ENCODE measurements at regions not wholly inside any gene's neighbourhood (a gene's known extent, or its start where the extent isn't known, plus 50 kb on each side); places are given as distances from the start of the nearest gene placed in this dataset.

DNA sequence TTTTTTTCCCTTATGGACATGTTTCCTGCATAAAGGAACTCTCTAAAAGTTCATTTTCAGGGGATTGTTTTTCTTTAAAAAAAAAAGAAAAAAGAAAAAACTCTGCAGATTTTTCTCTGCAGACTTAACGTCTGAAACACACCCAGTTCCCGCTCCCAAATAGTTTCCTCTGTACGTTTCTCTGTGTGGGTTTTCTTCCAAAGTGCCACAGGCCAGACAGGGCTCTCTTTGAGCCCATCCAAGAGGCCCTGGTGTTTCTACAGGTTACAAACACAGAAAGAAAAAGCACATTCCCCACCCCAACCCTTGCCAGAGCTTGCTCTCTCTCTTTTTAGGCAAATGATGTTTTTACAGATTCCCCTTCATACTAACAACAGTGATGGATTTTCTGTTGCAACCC is 258.6 kb downstream of the FNDC1 start:
- TF ChIP-seq, protein P1, sequence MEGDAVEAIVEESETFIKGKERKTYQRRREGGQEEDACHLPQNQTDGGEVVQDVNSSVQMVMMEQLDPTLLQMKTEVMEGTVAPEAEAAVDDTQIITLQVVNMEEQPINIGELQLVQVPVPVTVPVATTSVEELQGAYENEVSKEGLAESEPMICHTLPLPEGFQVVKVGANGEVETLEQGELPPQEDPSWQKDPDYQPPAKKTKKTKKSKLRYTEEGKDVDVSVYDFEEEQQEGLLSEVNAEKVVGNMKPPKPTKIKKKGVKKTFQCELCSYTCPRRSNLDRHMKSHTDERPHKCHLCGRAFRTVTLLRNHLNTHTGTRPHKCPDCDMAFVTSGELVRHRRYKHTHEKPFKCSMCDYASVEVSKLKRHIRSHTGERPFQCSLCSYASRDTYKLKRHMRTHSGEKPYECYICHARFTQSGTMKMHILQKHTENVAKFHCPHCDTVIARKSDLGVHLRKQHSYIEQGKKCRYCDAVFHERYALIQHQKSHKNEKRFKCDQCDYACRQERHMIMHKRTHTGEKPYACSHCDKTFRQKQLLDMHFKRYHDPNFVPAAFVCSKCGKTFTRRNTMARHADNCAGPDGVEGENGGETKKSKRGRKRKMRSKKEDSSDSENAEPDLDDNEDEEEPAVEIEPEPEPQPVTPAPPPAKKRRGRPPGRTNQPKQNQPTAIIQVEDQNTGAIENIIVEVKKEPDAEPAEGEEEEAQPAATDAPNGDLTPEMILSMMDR (IDR thresholded peaks at IDR 0.05; ENCODE audit: insufficient read depth, low read length, poor library complexity, severe bottlenecking) = no peak
- Histone ChIP-seq H3K27me3 (replicated peaks; ENCODE audit: control insufficient read depth, insufficient read depth, low read length) (peaks cover 1% of the 10 kb centered on the region), H3K36me3 (ENCODE audit: control insufficient read depth, insufficient read depth, low read length) (no peaks in the 10 kb centered on the region), H3K4me3 (replicated peaks; ENCODE audit: low read depth, low read length) (no peak overlapping the region)
- DNase-seq (ENCODE audit: extremely low read depth, insufficient read length) = no peak

DNA sequence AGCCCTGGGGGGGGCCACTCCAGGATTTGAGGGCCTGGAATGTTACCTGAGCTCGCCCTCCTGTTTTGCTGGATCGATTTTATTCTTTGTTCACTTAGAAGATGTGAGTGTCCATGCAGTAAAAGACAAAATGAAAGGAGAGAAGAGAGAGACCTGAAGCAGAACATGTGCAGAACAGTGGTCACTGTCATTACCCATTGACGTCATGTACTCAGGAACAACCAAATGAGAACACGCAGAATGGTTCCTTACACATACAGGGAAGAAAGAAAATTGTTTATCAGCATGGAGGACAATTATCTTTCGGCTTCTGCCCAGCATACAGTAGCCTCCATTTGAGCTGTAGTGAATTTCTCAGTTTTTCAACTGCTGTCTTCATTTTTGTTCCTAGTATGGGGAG is 258.1 kb downstream of the FNDC1 start:
- TF ChIP-seq, protein P1 (IDR thresholded peaks at IDR 0.05; ENCODE audit: insufficient read depth, low read length, poor library complexity, severe bottlenecking) = no peak
- Histone ChIP-seq H3K27me3 (replicated peaks; ENCODE audit: control insufficient read depth, insufficient read depth, low read length) (peaks cover 1% of the 10 kb centered on the region), H3K36me3 (ENCODE audit: control insufficient read depth, insufficient read depth, low read length) (no peaks in the 10 kb centered on the region), H3K4me3 (replicated peaks; ENCODE audit: low read depth, low read length) (no peak overlapping the region)
- no peak for DNase-seq (ENCODE audit: extremely low read depth, insufficient read length)

DNA sequence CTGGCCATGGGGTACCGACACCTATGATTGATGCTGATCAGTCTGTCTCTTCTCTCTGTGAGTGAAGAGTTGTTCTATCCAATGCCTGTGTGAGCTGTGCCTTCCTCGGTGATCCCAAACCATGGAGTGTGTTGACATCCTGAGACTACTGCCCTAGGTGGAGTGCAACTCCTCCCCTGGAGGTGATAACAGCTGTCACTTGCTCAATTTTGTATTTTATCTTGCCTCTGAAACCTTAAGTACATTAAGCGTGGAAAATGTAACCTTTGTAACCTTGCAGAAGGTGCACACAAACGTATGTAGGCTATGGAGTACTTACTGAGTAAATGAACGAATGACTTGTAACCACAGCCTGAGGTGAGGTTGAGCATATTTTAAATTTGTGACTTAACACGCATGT is 256.2 kb downstream of the FNDC1 start:
- TF ChIP-seq, protein P1 (IDR thresholded peaks at IDR 0.05; ENCODE audit: insufficient read depth, low read length, poor library complexity, severe bottlenecking) = no peak
- Histone ChIP-seq H3K36me3 (ENCODE audit: control insufficient read depth, insufficient read depth, low read length) (no peaks in the 10 kb centered on the region), H3K4me3 (replicated peaks; ENCODE audit: low read depth, low read length) (no peak overlapping the region), H3K27me3 (replicated peaks; ENCODE audit: control insufficient read depth, insufficient read depth, low read length) (peaks cover 1% of the 10 kb centered on the region)
- no peak for DNase-seq (ENCODE audit: extremely low read depth, insufficient read length)

DNA sequence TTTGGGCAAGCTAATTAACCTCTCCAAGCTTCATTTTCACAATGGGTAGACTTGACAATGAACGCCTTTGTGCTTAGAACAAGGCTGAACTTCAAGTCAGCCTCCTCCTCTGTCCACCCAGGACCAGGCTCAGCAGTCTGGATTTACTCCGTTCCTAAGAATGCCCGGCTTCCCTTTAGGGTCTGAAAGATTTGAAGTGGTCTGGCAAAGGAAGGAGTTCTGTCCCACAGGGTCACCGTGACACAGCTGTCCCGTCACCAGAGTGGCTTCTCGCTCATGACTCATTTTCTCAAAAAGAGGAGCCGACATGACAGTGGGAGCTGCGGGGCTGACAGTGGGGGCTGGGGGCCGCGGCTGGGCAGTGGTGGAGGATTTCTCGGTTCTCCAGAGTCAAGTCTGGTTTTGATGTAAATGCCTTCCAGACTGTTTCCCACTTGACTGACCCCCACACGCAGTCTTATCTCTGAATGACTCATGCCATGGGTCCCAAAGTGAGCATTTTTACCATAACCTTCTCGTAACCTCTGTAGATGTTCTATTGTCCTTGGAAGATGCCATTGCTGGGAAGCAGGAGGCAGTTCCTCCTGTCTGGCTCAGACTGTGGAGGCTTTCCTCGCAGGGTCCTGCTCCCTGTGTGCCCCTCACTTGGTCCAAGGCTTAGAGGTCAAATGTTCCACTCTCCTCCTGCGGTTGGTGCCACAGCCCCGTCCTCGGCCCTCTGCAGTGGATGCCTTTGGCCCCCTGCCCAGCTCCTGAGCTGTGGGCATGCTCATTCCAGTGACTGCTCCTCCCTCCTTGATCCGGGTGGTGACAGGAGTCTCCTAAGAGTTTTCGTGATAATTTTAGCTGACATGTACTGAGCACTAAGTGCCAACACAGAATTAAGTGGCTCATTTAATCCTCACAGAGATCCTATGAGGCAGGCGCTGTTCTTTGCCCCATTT is 253.1 kb downstream of the FNDC1 start:
- H3K36me3 ChIP-seq (ENCODE audit: control insufficient read depth, insufficient read depth, low read length) = no peaks in the 10 kb centered on the region
- TF ChIP-seq, protein P1 (IDR thresholded peaks at IDR 0.05; ENCODE audit: insufficient read depth, low read length, poor library complexity, severe bottlenecking) = no peak
- no peak overlapping the region for H3K4me3 ChIP-seq (replicated peaks; ENCODE audit: low read depth, low read length)
- peaks cover 1% of the 10 kb centered on the region for H3K27me3 ChIP-seq (replicated peaks; ENCODE audit: control insufficient read depth, insufficient read depth, low read length)
- DNase-seq (ENCODE audit: extremely low read depth, insufficient read length) = no peak

DNA sequence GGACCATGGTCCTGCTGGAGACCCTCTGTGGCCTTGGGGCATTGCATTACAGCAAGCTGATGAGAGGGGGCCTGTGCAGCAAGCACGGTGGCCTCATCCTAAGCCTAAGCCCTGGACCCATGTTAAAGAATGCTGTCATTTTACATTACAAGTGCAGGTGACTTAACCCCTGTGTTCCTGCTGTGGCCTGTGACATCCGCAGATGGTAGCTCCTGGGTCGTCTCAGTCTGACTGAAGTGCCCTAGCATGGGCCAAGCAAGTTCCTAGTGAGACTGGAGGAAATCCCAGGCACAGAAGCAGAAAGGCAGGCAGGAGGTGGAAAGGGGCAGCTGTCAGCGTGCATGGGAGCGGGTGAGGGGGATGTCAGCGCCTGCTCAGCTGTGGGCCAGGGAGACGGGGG is 252.4 kb downstream of the FNDC1 start:
- DNase-seq (ENCODE audit: extremely low read depth, insufficient read length) = no peak
- Histone ChIP-seq H3K27me3 (replicated peaks; ENCODE audit: control insufficient read depth, insufficient read depth, low read length) (peaks cover 1% of the 10 kb centered on the region), H3K4me3 (replicated peaks; ENCODE audit: low read depth, low read length) (no peak overlapping the region), H3K36me3 (ENCODE audit: control insufficient read depth, insufficient read depth, low read length) (no peaks in the 10 kb centered on the region)
- TF ChIP-seq, protein P1 (IDR thresholded peaks at IDR 0.05; ENCODE audit: insufficient read depth, low read length, poor library complexity, severe bottlenecking) = no peak
